ENCODE measurements at regions not wholly inside any gene's neighbourhood (a gene's known extent, or its start where the extent isn't known, plus 50 kb on each side); places are given as distances from the start of the nearest gene placed in this dataset.

- TF ChIP-seq CTCF (IDR thresholded peaks at IDR 0.05) (no peak), POLR2AphosphoS5 (IDR thresholded peaks at IDR 0.05; ENCODE audit: low read depth, low read length) (no peak), TCF7L2 (IDR thresholded peaks at IDR 0.05; ENCODE audit: low read depth, low read length) (no peak)
These were observed 101.3 kb upstream of the CMC1 start for GRCh38 chr3:28139967-28140634.
